ENCODE measurements at regions not wholly inside any gene's neighbourhood (a gene's known extent, or its start where the extent isn't known, plus 50 kb on each side); places are given as distances from the start of the nearest gene placed in this dataset.

DNA sequence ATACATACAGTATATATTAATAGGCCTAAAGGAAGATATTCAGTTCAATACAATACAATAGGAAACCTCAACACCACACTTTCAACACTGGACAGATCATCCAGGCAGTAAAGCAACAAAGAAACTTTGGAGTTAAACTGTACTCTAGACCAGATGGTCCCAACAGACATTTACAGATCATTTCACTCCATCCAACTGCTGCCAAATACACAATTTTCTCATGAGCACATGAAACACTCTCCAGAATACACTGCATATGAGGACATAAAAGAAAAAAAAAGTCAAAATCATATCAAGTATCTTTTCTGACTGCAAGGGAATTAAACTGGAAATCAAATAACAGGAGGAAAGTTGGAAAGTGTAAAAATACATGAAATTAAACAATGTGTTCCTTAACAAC, 607.5 kb upstream of the BRINP3 start:
- ChIA-PET CTCF (no interaction called here), POLR2A (no interaction called here)

DNA sequence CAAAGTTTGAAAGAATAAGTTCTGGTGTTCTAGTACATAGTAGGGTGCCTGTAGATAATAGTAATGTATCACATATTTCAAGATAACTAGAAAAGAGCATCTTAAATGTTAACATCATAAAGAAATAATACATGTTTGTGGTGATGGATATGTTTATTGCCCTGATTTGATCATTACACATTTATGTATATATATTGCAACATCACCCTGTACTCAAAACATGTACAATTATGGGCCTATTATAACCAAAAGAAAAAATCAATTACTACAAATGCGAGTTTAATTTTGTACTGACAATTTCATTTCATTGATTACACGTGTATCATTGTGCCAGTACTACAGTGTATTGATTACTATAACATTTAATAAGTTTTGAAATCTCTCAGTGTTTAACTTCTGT, 609.2 kb upstream of the BRINP3 start:
- no peaks in the 10 kb centered on the region for H3K9me3 ChIP-seq (ENCODE audit: control extremely low read depth in 1 of 5, control insufficient read depth in 4 of 5, insufficient read depth in 2 of 5, low read depth in 1 of 5, low read length in 4 of 5)
- ChIA-PET POLR2A (no interaction called here), CTCF (no interaction called here)
- WGBS (ENCODE audit: insufficient coverage) = no CpG with 5 or more reads among the region's 2 CpGs
- no peaks in the 10 kb centered on the region for H3K4me1 ChIP-seq (ENCODE audit: control extremely low read depth in 1 of 4, control insufficient read depth in 4 of 4, insufficient read depth in 4 of 4, low read length in 3 of 4)
- H3K27me3 ChIP-seq (replicated peaks in 2 of 5; ENCODE audit: control insufficient read depth in 4 of 5, insufficient read depth in 5 of 5, low read length in 4 of 5) = no peaks in the 10 kb centered on the region
- H3K4me3 ChIP-seq (ENCODE audit: control insufficient read depth in 1 of 7, extremely low read depth in 1 of 7, insufficient read depth in 4 of 7, low read depth in 2 of 7, low read length in 6 of 7) = no peak overlapping the region
- DNase-seq = no peak
- H3K36me3 ChIP-seq (ENCODE audit: control insufficient read depth in 4 of 4, insufficient read depth in 4 of 4, low read length in 3 of 4) = no peaks in the 10 kb centered on the region
- no peak overlapping the region for H3K27ac ChIP-seq (ENCODE audit: insufficient read depth in 1 of 2, low read depth in 1 of 2, low read length in 2 of 2, poor library complexity in 1 of 2, severe bottlenecking in 2 of 2)

More for the DNA sequence above, 607.5 kb upstream of the BRINP3 start:
- H3K27me3 ChIP-seq (replicated peaks in 2 of 5; ENCODE audit: control insufficient read depth in 4 of 5, insufficient read depth in 5 of 5, low read length in 4 of 5) = no peaks in the 10 kb centered on the region
- DNase-seq = no peak
- no peaks in the 10 kb centered on the region for H3K4me1 ChIP-seq (ENCODE audit: control extremely low read depth in 1 of 4, control insufficient read depth in 4 of 4, insufficient read depth in 4 of 4, low read length in 3 of 4)
- no peak overlapping the region for H3K27ac ChIP-seq (ENCODE audit: insufficient read depth in 1 of 2, low read depth in 1 of 2, low read length in 2 of 2, poor library complexity in 1 of 2, severe bottlenecking in 2 of 2)
- H3K4me3 ChIP-seq (ENCODE audit: control insufficient read depth in 1 of 7, extremely low read depth in 1 of 7, insufficient read depth in 4 of 7, low read depth in 2 of 7, low read length in 6 of 7) = no peak overlapping the region
- no peaks in the 10 kb centered on the region for H3K9me3 ChIP-seq (ENCODE audit: control extremely low read depth in 1 of 5, control insufficient read depth in 4 of 5, insufficient read depth in 2 of 5, low read depth in 1 of 5, low read length in 4 of 5)
- H3K36me3 ChIP-seq (ENCODE audit: control insufficient read depth in 4 of 4, insufficient read depth in 4 of 4, low read length in 3 of 4) = no peaks in the 10 kb centered on the region

GRCh38 chr1:191096405-191096804, 618.7 kb upstream of the BRINP3 start:
- CTCF ChIA-PET = no interaction called here

DNA sequence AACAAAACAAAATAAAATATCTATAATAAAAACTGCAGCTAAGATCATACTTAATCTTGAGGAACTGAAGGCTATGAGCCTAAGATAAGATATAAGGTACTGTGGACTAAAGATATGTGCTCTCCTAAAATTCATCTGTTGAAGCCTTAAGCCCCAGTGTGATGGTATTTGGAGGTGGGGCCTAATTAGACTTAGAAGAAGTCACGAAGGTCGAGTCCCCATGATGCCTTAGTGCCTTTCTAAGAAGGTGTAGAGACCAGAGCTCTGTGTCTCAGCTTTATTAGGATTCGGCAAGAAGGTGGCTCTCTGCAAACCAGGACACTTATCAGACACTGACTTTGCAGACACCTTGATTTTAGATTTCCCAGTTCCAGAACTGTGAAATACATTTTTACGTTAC, 622.0 kb upstream of the BRINP3 start:
- DNase-seq = no peak
- H3K27me3 ChIP-seq (replicated peaks in 2 of 5; ENCODE audit: control insufficient read depth in 4 of 5, insufficient read depth in 5 of 5, low read length in 4 of 5) = no peaks in the 10 kb centered on the region
- no peaks in the 10 kb centered on the region for H3K4me1 ChIP-seq (ENCODE audit: control extremely low read depth in 1 of 4, control insufficient read depth in 4 of 4, insufficient read depth in 4 of 4, low read length in 3 of 4)
- H3K9me3 ChIP-seq (ENCODE audit: control extremely low read depth in 1 of 5, control insufficient read depth in 4 of 5, insufficient read depth in 2 of 5, low read depth in 1 of 5, low read length in 4 of 5) = no peaks in the 10 kb centered on the region
- ChIA-PET CTCF (no interaction called here), POLR2A (no interaction called here)
- WGBS (ENCODE audit: insufficient coverage) = 100% methylated on average over 3 of the region's 4 CpGs
- H3K36me3 ChIP-seq (ENCODE audit: control insufficient read depth in 4 of 4, insufficient read depth in 4 of 4, low read length in 3 of 4) = no peaks in the 10 kb centered on the region
- H3K27ac ChIP-seq (ENCODE audit: insufficient read depth in 1 of 2, low read depth in 1 of 2, low read length in 2 of 2, poor library complexity in 1 of 2, severe bottlenecking in 2 of 2) = no peak overlapping the region
- no peak overlapping the region for H3K4me3 ChIP-seq (ENCODE audit: control insufficient read depth in 1 of 7, extremely low read depth in 1 of 7, insufficient read depth in 4 of 7, low read depth in 2 of 7, low read length in 6 of 7)

More at GRCh38 chr1:191096405-191096804, 618.7 kb upstream of the BRINP3 start:
- POLR2A ChIA-PET = interaction anchor here (0.6 kb wide), 1 partner anchor 47 kb away, joined by 3 read pairs; no protein-coding TSS in a partner anchor
- H3K4me3 ChIP-seq (ENCODE audit: control insufficient read depth in 1 of 7, extremely low read depth in 1 of 7, insufficient read depth in 4 of 7, low read depth in 2 of 7, low read length in 6 of 7) = no peak overlapping the region
- no peaks in the 10 kb centered on the region for H3K9me3 ChIP-seq (ENCODE audit: control extremely low read depth in 1 of 5, control insufficient read depth in 4 of 5, insufficient read depth in 2 of 5, low read depth in 1 of 5, low read length in 4 of 5)
- H3K27ac ChIP-seq (ENCODE audit: insufficient read depth in 1 of 2, low read depth in 1 of 2, low read length in 2 of 2, poor library complexity in 1 of 2, severe bottlenecking in 2 of 2) = no peak overlapping the region
- no peak for DNase-seq
- H3K27me3 ChIP-seq (replicated peaks in 2 of 5; ENCODE audit: control insufficient read depth in 4 of 5, insufficient read depth in 5 of 5, low read length in 4 of 5) = no peaks in the 10 kb centered on the region
- no peaks in the 10 kb centered on the region for H3K36me3 ChIP-seq (ENCODE audit: control insufficient read depth in 4 of 4, insufficient read depth in 4 of 4, low read length in 3 of 4)
- WGBS (ENCODE audit: insufficient coverage) = no CpG with 5 or more reads among the region's 1 CpG
- H3K4me1 ChIP-seq (ENCODE audit: control extremely low read depth in 1 of 4, control insufficient read depth in 4 of 4, insufficient read depth in 4 of 4, low read length in 3 of 4) = no peaks in the 10 kb centered on the region

- H3K9me3 ChIP-seq (ENCODE audit: control extremely low read depth in 1 of 5, control insufficient read depth in 4 of 5, insufficient read depth in 2 of 5, low read depth in 1 of 5, low read length in 4 of 5) = no peaks in the 10 kb centered on the region
- DNase-seq = no peak
- ChIA-PET POLR2A (no interaction called here), CTCF (no interaction called here)
- no peaks in the 10 kb centered on the region for H3K27me3 ChIP-seq (replicated peaks in 2 of 5; ENCODE audit: control insufficient read depth in 4 of 5, insufficient read depth in 5 of 5, low read length in 4 of 5)
- no peaks in the 10 kb centered on the region for H3K36me3 ChIP-seq (ENCODE audit: control insufficient read depth in 4 of 4, insufficient read depth in 4 of 4, low read length in 3 of 4)
- 100% methylated on average over 1 of the region's 3 CpGs for WGBS (ENCODE audit: insufficient coverage)
- no peak overlapping the region for H3K27ac ChIP-seq (ENCODE audit: insufficient read depth in 1 of 2, low read depth in 1 of 2, low read length in 2 of 2, poor library complexity in 1 of 2, severe bottlenecking in 2 of 2)
- no peak overlapping the region for H3K4me3 ChIP-seq (ENCODE audit: control insufficient read depth in 1 of 7, extremely low read depth in 1 of 7, insufficient read depth in 4 of 7, low read depth in 2 of 7, low read length in 6 of 7)
- no peaks in the 10 kb centered on the region for H3K4me1 ChIP-seq (ENCODE audit: control extremely low read depth in 1 of 4, control insufficient read depth in 4 of 4, insufficient read depth in 4 of 4, low read length in 3 of 4)
These were observed 624.3 kb upstream of the BRINP3 start for GRCh38 chr1:191101960-191102359.

GRCh38 chr1:191125950-191126349, 648.3 kb upstream of the BRINP3 start:
- WGBS (ENCODE audit: insufficient coverage) = 90% methylated on average over 2 of the region's 3 CpGs
- no peaks in the 10 kb centered on the region for H3K36me3 ChIP-seq (ENCODE audit: control insufficient read depth in 4 of 4, insufficient read depth in 4 of 4, low read length in 3 of 4)
- no peaks in the 10 kb centered on the region for H3K27me3 ChIP-seq (replicated peaks in 2 of 5; ENCODE audit: control insufficient read depth in 4 of 5, insufficient read depth in 5 of 5, low read length in 4 of 5)
- no peak overlapping the region for H3K27ac ChIP-seq (ENCODE audit: insufficient read depth in 1 of 2, low read depth in 1 of 2, low read length in 2 of 2, poor library complexity in 1 of 2, severe bottlenecking in 2 of 2)
- H3K9me3 ChIP-seq (ENCODE audit: control extremely low read depth in 1 of 5, control insufficient read depth in 4 of 5, insufficient read depth in 2 of 5, low read depth in 1 of 5, low read length in 4 of 5) = peaks cover 0 to 8% (median 0%) of the 10 kb centered on the region in 5 experiments
- DNase-seq = no peak
- no peak overlapping the region for H3K4me3 ChIP-seq (ENCODE audit: control insufficient read depth in 1 of 7, extremely low read depth in 1 of 7, insufficient read depth in 4 of 7, low read depth in 2 of 7, low read length in 6 of 7)
- POLR2A ChIA-PET = no interaction called here
- CTCF ChIA-PET = no interaction called here
- H3K4me1 ChIP-seq (ENCODE audit: control extremely low read depth in 1 of 4, control insufficient read depth in 4 of 4, insufficient read depth in 4 of 4, low read length in 3 of 4) = no peaks in the 10 kb centered on the region

GRCh38 chr1:191134796-191135195, 657.1 kb upstream of the BRINP3 start:
- no peaks in the 10 kb centered on the region for H3K9me3 ChIP-seq (ENCODE audit: control extremely low read depth in 1 of 5, control insufficient read depth in 4 of 5, insufficient read depth in 2 of 5, low read depth in 1 of 5, low read length in 4 of 5)
- ChIA-PET POLR2A (no interaction called here), CTCF (no interaction called here)
- H3K4me1 ChIP-seq (ENCODE audit: control extremely low read depth in 1 of 4, control insufficient read depth in 4 of 4, insufficient read depth in 4 of 4, low read length in 3 of 4) = peaks cover 0 to 4% (median 2%) of the 10 kb centered on the region in 4 experiments
- 2% methylated on average over 7 of the region's 7 CpGs for WGBS (ENCODE audit: insufficient coverage)
- no peaks in the 10 kb centered on the region for H3K36me3 ChIP-seq (ENCODE audit: control insufficient read depth in 4 of 4, insufficient read depth in 4 of 4, low read length in 3 of 4)
- DNase-seq = peak; percentile 2 to 15 (median 6)
- peaks cover 0 to 9% (median 2%) of the 10 kb centered on the region in 5 experiments for H3K27me3 ChIP-seq (replicated peaks in 2 of 5; ENCODE audit: control insufficient read depth in 4 of 5, insufficient read depth in 5 of 5, low read length in 4 of 5)
- H3K4me3 ChIP-seq (ENCODE audit: control insufficient read depth in 1 of 7, extremely low read depth in 1 of 7, insufficient read depth in 4 of 7, low read depth in 2 of 7, low read length in 6 of 7) = no peak overlapping the region
- H3K27ac ChIP-seq (ENCODE audit: insufficient read depth in 1 of 2, low read depth in 1 of 2, low read length in 2 of 2, poor library complexity in 1 of 2, severe bottlenecking in 2 of 2) = no peak overlapping the region
